Stimulated activated naive CD8-positive, alpha-beta T cell treated with anti-CD3 and anti-CD28 coated beads, Interleukin-15, Interleukin-2, amounts not matched to agents 100 U/mL and 50 U/mL, for 24 hours (primary cell): ENCODE measurements at regions not wholly inside any gene's neighbourhood (a gene's known extent, or its start where the extent isn't known, plus 50 kb on each side); places are given as distances from the start of the nearest gene placed in this dataset.

ENCODE experiments used
- ATAC-seq: fragments of 150-1000 bp; cut with Tn5 transposase; one replicate; pipeline ENCODE4 v1.10.0; 2021
- DNase-seq: peaks from one replicate; pipeline ENCODE4 v3.0.0; 2021

DNA sequence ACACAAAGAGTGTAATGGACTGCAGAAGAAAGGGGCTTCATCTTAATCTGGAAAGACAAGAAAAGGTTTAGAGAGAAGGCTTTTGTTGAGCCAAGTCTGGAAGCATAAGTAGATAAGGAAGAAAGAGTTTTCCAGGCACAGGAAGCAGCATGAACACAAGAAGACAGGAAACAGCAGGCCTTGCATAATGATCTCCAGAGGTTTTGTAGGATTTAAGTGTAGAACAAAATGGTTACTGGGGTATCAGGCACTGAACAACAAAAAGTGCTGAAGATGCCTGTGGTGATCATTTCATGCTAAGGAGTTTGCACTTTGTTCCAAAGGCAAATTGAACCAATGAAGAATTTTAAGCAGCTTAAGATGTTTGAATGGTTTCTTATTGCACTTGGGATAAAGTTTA lies 281.6 kb upstream of the TANK start:
- no peak for ATAC-seq
- DNase-seq = no peak

DNA sequence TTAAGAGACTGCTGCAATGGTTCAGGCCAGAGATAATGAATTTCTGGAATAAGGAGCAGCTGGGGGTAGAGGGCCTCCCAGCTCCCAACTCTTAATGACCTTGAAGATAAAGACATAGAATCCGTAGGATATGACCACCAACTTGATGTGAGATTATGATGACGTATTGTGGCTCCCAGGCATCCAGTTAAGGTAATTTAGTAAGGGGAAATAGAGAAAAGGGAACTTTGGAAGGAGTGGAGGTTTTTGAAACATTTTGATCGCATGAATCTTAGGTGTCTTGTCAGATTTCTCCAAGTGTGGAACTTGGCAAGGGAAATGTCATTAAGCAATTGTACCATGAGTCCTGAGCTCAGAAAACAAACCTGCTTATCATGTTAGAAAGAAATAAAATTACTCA lies 277.3 kb upstream of the TANK start:
- ATAC-seq (no peak), DNase-seq (no peak)

DNA sequence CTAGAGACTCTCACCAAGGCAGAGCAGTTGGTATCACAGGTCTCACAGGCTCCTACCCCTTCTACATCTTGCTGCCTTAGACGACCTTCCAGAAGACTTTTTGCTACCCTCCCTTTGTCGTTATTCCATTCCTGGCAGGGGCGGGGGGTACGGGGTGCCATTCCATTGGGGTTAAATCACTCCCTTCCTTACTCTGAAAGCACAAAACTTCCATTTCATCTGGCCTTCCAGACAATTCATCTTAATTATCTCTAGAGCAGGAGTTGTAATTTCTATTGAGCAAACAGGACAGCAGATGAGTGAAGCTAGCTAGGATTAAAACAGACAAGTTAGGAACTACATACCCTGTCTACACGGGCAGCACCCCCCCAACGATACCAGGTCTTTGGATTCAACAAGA lies 276.2 kb upstream of the TANK start:
- DNase-seq = no peak
- ATAC-seq = no peak

DNA sequence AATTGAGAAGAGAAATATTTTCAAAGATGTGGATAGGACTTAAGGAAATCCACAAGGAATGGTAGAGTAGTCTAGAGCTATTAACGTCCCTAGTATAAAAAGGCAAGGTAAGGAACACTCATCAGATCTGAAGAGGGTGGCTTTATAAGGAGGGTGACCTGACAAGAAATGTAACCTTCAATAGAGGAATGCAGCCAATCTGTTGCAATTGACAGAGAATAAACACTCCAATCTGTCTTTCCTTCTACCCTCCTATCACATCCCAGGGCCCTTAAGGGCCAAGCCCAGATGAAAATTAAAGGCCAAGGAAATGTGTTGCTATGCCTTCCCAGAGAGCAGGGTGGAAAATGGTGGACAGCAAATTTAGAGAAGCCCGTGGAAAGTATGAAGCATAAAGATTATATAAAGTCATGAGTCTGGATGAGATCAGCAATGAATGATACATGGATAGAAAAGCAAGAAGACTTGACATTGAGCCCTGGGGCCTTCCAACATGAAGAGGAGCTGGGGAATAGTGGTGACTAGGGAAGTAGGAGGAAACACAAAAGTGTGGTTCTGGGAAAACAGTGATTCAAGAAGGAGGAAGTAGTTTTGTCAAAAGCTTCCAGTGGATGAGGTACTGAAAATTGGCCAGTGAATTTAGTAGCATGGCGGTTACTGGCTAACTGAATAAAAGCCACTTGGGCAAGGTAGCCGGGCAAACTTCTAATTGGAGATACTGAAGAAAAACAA lies 270.6 kb upstream of the TANK start:
- ATAC-seq = no peak
- no peak for DNase-seq

DNA sequence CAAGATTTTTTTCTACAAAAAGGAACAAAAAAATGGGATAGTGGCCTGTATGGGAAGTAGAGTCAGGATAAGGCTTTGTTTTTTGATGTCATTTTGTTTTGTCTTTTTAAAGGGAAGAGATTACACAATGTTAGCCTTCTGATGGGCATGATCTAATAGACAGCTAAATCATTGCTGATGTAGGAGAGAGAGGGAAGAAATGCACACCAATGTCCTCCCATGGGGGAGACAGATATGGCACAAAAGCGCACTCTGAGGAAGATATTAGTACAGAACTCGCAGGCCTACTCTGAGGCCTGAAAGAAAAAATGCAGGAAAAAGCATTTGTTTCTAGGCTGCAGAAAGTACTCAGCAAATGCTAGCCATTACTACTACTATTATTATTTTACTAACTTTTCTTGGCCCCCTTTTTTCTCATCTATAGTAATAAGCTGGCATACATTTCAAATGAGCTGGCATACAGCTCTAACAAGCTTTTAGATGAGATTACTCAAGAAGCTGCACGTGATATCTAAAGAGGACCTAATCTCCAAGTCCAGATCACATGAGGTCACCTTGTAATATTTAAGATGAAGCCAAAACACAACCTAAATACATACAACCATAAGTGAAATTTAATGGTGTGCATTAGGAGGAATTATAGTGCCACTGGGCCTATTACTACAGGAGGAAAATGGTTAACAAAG lies 269.4 kb upstream of the TANK start:
- no peak for ATAC-seq

DNA sequence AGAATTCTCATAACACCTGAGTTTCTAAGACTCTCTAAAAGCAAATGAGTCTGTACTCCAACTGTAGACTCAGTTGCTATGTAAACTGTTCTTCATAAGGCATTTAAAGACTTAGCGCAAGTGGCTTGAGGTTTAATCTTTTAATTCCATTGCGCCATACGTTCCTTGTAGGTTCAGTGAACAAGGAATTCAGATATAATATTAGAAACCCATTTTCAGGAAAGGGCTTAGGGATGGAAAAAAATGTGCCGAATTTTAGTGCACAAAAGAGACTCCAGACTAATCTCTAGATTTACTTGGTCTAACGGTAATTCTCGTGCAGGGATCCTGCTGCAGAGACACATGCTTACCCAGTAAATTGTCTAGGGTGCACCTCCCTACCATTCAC lies 268.9 kb upstream of the TANK start:
- no peak for ATAC-seq
- DNase-seq = no peak

More for the DNA sequence above, 269.4 kb upstream of the TANK start:
- DNase-seq = no peak

DNA sequence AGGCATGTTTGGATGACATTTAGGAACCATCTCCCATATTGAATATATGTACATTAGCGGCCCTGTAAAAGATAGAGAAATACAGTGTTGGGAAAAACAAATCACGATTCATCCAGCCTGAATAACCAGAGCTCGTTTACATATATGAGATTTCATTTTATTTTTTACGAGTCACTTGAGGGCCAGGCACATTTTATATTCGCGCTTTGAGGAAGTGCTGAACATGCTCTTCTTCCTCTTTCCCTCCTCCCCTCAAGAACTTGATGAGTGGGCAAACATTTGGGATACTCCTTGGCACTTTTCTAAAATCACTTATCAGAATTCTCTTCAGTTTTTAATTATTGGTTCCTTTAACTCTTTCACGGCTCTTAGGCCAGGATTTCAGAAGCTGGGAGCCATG lies 268.0 kb upstream of the TANK start:
- no peak for ATAC-seq
- DNase-seq = no peak

DNA sequence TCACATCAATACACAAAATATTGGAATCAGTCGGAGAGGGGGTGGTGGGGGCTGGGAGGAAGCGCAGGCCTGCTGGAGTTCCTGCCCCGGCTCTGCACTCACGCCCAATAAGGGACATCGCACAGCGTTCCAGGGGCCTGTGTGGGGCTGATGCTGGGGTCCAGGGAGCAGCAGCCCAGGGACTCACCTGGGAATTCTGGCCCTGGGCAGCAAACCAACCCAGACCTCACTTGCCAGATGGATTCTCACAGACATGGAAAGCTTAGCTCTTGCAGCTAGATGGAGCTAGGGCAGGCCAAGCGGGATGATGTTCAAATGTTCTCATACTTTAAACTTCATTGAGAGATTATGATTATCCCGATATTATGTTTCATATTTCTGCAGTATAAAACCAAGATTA lies 266.6 kb upstream of the TANK start:
- ATAC-seq = no peak
- DNase-seq = no peak

DNA sequence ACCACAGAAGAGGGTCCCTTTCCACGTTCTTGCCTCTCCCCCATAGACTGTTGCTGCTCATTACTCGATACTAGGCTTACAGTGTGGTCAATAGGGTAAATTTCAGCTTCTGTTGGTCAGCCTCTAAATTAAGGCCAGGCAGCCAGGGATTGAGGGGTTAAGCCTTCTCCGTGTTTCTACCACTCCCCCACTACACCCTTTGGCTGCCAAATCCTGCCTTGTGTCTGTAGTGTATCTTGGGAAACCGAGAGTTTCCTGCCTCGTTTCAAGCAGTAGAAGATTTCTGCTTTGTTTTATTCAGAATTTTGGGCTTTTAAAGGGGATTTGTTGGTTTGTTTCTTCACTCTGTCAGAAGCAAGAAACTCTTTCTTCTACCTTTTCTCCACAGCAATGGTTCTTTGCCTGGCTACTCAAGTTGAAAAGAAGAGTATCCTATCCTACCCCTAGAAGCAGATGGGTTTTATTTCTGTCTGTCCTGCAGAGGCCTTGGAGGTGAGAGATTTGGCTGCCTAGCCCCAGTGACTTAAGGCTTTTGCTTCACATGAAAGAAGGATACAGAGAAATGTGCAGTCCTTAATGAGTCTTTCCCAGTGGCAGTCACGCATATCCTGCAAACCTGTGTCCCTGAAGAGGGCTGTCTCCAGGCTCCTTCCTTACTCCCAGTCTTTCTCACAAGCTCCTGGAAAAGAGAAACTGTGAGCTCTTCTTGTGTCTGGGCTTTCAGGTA lies 261.5 kb upstream of the TANK start:
- no peak for ATAC-seq

DNA sequence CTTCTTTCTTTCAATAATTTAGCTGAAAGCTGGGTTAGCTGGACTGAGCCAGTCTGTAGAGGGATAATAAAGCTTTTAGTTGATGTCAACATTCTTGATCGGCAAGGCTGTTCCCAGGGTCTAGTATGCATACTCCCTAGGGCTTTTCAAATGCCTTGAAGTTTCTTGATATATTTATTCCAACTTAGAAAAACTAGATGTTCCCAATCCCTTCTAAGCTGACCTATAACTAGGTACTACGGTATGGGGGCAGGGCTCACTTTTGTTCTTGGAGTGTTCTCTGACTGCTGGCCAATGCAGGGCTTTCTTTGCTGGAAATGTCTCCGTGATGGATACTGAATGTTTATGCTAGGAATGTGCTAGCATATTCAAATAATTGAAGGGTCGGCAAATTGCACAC lies 258.6 kb upstream of the TANK start:
- ATAC-seq (no peak), DNase-seq (no peak)

More for the DNA sequence above, 261.5 kb upstream of the TANK start:
- DNase-seq = no peak

DNA sequence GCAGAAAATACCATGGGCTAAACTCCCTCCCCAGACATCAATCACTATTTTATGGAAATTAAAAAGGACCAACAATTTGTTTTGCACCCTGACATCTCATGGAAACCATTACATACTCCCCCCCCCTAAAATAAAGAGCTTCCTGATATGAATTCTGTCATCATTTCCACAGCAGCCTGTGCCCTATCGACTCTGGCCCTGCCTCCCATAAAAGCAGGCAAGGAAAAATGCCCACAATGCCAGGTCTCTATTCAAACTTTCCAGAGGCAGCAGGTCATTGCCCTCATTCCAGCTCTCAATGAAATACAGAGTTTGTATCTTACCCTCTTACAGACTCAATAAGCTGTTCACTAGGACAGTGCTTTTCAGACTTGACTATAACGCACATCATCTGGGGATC lies 254.4 kb upstream of the TANK start:
- ATAC-seq (no peak), DNase-seq (no peak)

DNA sequence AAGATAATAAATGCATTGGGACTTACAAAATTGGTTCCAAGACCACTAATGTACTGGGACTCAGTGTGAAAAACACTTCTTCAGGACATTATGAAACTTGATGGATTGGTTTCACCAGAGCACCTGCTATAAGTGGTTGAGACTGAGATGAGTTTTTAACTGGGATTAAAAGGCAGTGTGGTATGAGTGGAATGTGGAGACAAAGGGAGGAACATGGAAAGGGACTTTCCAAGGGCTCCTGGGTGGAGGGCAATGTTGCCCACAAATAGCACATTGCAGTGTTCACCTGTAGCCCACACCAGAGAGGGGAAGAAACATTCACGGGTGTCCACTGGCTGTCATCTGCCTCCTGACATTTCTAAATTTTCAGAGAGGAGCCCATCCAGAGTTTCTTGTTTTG lies 253.3 kb upstream of the TANK start:
- DNase-seq (no peak), ATAC-seq (no peak)

DNA sequence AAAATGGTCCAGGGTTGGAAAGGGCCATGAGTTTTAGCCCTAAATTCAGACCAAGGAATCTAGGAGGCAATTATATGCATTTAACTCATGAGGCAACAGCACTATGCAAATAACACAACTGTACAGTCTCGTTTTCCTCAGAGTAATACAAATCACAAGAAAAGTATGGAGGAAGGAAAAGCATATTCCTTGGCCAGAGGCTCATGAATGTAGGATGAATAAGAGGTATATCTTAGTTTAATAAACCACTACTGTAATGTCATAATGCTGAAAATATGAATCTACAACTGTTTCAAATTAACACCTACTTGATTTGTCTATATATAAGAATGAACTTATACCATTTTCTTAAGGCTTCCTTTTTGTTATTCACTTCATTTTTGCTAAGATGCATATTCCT lies 252.5 kb upstream of the TANK start:
- ATAC-seq (no peak), DNase-seq (no peak)

DNA sequence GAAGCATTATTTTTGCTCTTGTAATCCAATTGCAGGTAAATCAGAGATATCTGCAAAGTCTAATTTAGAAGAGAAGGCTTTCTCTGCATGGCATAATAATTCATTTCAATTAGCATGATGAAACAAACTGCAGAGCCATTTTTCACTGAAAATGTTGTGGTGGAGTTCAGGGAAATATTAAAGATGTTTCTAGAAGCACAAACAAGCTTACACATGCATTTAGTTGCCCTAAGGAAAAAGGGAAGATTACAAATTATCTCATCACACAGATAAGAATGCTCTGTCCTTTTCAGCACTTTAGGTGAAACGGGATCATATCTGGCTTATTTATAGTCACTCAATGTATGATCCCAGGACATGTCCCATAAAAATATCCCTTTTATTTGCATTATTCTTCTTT lies 252.1 kb upstream of the TANK start:
- ATAC-seq = no peak
- no peak for DNase-seq

DNA sequence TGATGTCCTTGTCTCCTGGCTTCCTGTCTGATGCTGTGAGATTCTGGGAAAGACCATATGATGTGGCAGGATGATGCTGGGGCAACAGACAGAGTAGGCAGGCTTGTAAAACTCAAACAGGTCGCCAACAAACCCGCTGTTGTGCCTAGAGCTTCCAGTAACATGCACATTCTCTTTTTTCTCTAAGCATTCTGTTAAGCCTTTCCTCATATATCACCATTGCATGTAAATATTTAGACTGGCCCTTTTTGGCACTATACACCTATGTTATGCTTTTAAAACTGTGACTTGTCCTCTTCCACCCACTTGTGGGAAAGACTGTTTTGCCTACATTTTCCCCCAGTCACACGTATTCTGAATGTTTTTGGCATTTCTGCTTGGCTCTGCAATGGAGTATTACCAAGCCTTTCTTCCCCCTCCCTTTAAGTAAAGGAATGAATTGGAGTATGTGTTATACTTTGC lies 250.4 kb upstream of the TANK start:
- no peak for ATAC-seq
- no peak for DNase-seq

DNA sequence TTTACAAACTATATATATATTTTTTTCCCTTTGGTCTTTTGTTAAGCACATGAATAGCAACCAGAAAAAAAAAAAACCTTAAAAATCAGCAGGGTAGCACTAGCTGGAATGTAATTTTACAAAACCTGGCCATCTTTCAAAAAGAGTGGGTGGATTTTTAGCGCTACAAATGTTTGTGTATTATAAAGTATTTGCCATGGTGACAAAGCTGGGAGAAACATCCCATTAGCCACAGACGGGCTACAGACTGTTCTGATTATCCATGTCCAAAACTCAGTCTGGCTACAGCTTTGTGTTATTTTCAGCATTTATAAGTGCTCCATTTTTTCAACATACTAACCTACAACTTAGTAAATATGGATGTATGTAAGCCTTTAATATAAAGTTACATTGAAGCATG lies 249.5 kb upstream of the TANK start:
- ATAC-seq (no peak), DNase-seq (no peak)

DNA sequence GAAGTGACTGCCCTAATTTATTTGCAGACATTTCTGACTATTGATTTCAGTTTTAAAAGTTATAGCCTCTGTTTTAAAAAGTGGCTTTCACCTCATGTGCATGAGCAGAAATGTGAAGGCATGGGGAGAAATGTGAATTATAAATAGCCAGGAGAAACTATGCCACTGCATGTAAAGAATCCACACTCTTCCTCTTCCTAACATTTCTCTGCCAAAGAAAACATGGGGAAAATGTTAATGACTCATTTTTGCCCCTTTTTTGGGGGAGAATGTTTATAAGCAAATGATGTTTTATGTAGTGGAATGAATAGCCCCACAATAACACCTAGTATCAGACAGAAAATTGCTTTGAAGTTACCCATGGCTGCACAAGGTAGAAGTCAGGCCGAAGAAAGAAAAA lies 249.0 kb upstream of the TANK start:
- DNase-seq (no peak), ATAC-seq (no peak)

DNA sequence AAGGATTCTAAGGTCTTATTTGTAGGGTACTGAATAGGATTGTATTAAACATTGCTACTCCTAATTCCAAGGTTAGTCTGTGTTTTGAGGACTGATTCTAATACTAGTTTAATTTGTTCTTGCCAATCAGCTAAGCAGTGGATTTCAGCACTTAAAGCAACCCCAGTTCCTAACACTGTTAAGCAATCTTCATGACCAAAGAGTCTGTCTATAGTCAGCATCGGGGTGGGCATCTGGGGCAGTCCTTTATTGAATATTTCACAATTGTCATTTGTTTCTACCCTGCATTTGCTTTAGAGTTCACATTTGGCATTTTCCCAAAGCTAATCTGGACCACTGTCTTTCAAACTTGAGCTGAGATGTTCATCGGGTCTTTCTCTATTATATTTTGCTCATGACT lies 248.0 kb upstream of the TANK start:
- DNase-seq = no peak
- ATAC-seq = no peak

DNA sequence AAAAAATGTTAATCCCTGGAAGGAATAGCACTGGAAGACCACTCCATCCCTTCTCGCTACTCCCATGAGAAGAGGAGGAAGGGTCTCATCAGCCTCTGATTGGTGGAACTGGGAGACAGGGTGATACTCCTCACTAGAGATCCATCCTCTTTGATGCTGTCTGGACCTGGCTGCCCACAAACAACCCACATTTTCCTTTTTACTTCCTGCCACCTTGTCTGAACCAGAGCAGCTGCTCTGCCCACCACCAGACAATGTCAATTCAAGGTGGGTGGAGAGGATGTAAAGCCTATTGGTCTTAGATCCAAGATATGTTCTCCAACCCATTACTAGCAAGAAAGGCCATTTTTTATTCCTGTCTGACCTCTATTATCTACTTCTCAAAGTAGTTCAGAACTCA lies 246.9 kb upstream of the TANK start:
- ATAC-seq (no peak), DNase-seq (no peak)

DNA sequence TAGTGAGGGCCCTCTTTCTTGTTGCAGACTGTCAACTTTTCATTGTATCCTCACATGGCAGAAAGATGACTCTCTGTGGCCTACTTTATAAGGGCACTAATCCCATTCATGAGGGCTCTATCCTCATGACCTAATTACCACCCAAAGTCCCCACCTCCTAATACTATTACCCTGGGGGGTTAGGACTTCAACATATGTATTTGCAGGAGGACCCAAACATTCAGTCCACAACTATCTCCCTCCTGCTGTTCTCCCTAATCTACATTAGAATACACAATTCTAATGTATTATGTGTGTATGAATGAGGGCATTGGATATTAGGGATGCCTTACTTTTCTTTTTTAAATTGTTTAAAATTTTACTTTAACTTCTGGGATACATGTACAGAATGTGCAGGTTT lies 246.0 kb upstream of the TANK start:
- DNase-seq = no peak
- ATAC-seq = no peak

DNA sequence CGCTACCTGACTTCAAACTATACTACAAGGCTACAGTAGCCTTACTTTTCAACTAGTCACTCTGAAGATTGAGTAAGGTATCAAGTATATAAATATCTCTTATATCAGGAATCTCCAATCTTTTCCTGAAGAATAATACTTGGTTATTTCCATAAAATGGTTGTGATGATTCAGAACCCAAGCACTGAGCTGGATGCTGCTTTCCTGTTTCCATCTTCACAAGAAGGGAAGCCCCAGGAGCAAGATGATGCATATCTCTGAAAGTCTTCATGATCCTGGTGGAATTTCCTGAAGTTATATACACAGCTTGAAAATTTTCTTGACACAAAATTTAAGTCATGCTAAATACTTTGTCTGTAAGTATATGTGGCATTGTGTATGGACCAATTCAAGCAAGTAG lies 243.9 kb upstream of the TANK start:
- DNase-seq = no peak

DNA sequence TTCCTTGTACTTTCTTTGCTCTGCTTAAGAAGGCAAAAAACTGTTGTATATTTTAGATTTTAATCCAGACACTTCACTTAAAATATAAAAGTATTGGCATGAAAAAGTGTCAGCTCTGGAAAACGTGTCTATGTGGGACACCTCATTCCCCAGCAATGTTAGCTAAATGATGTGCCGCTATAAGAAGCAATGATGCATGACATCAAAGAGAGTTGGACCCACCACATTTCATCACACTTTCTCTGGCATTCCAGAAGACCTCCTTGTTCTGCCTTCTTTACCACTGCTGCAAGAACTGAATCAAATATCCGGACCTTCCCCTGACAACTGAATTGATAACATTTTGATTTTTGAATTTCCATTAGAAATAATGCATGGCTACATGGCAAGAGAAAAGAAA lies 242.4 kb upstream of the TANK start:
- no peak for ATAC-seq

More for the DNA sequence above, 243.9 kb upstream of the TANK start:
- no peak for ATAC-seq

DNA sequence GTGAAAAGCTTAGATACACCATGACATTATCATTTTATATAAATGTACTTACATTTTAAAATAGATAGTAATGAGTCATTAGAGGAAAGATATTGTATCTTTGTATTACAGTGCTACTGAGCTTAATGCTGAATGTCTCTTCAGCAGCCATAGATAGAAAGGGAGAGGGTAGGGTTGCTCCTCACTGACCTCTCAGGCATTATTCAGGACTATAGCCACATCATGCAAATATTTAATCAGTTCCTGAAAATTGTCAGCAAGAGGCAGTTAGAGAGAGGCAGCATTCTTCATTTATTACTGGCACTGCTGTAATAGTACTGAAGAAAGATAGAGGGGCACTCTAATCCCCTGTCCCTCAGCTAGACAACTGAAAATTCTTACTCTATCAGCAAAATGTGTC lies 242.0 kb upstream of the TANK start:
- no peak for DNase-seq
- no peak for ATAC-seq

More for the DNA sequence above, 242.4 kb upstream of the TANK start:
- no peak for DNase-seq
